NT2/D1 (cell line): ENCODE measurements at regions not wholly inside any gene's neighbourhood (a gene's known extent, or its start where the extent isn't known, plus 50 kb on each side); places are given as distances from the start of the nearest gene placed in this dataset.

Source experiments
- SUZ12 ChIP-seq: IDR thresholded peaks from 2 replicates; pipeline ENCODE4 v1.6.1; 2011; ENCODE audit not compliant: insufficient read length, insufficient read depth; ENCODE audit errors: extremely low read depth
- YY1 ChIP-seq: IDR thresholded peaks from 2 replicates; pipeline ENCODE4 v1.6.1; 2011; ENCODE audit not compliant: insufficient read length, insufficient read depth

DNA sequence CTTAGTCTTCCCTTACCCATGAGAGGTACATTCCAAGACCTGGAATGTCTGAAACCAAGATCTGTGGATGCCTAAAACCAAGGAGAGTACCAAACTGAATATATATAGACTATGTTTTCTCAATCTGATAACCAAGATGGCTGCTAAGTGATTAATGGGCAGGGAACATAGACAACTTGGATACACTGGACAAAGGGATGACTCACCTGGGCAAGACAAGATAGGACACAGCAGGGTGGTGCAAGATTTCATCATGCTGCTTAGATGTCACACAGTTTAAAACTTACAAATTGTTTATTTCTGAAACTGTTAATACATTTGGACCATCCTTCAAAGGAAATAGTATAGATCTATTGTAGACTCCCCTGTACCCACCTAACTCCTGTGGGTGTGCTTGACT, 130.9 kb downstream of the HTR1A start:
- TF ChIP-seq YY1: no peak
- TF ChIP-seq SUZ12: no peak
